GM19238 (cell line): ENCODE measurements at regions not wholly inside any gene's neighbourhood (a gene's known extent, or its start where the extent isn't known, plus 50 kb on each side); places are given as distances from the start of the nearest gene placed in this dataset.

Experiments
- DNase-seq: peaks from one replicate; pipeline ENCODE4 v3.0.0; 2011; ENCODE audit warnings: low spot score; ENCODE audit not compliant: insufficient read length

- DNase-seq, result peak; percentile 3
These were observed 133.7 kb downstream of the NMUR2 start for GRCh38 chr5:152271420-152271819.

DNA sequence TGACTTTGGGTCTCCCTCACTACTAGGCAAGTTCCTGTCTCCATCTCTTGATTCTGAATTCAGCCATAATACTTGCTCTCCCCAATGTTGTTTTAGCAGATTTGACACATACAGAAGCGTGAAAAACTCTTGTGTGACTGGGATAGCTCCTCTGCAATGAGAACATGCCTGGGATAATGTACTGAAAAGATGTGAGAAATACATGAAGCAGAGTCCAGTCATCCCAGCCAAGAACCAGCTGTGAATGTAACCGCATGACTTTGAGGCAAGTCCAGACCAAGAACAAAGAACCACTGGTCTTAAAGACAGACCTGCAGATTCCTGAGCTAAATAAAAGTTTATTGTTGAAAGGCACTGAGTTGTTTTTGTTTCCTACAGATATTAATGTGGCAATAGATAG, 135.0 kb downstream of the NMUR2 start:
- DNase-seq, result no peak

GRCh38 chr5:152269533-152269932, 135.5 kb downstream of the NMUR2 start:
- DNase-seq, result no peak

DNA sequence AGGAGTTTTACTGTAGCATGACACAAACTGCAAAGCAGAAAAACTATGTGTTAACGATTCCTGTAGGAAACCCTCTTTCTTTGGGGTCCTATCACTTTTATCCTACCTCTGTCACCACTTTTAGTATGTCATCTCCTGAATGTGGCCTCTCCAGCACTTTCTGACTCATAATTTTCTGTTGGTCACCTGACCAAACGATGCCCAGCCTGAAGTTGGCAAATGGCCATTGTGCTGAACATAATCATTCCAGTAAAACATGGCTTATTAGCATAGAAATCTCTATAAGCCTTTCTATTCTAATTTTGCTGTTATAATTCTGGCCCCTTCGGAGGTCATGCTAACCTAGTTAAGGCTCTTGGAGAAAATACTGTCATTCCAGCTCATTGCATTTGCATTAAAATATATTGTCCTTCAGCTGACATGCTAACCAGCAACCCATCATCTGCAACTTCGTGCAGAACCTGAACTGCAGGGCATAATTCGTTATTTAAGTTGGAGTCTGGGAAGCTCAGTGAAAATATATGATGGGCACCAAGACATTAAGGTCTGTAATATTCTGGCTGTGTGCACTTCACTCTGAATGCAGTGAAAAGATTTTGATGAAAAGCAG, 140.3 kb downstream of the NMUR2 start:
- DNase-seq, result no peak

DNA sequence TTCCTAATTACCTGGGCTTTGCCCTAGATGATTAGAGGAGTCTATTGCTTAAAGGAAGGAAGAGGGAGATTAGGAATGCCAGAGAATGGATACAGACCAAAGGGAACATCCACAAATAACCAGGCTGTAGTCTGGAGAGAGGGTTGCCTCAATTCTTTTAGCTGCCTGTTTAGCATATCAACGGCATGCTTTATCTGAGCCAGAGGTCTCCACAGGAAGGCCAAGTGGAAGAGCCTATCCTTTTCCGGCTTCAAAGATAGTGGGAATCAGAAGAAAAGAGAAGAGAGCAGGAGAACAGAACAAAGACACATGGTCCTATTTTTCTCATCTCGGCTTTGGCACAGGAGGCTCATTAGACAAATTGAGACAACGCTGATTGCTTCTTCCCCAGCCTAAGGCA, 142.4 kb downstream of the NMUR2 start:
- no peak for DNase-seq

DNA sequence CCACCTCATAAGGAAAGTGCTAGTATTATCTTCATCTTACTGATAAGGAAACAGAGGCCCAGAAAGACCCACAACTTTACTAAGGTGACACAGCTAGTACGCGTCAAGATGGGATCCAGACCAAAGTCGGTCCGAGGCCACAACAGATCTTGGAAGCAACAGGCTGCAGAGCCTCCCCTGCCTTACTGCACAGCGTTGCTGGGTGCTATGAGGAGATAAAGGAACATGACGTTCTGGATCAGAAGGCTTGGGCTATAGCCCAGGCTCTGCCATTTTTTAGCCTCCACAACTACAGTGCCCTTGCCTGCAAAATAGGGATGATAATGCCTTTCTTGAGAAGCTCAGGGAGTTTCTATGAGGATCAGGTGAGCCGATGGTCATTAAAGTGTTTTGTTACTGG, 144.1 kb downstream of the NMUR2 start:
- no peak for DNase-seq

DNA sequence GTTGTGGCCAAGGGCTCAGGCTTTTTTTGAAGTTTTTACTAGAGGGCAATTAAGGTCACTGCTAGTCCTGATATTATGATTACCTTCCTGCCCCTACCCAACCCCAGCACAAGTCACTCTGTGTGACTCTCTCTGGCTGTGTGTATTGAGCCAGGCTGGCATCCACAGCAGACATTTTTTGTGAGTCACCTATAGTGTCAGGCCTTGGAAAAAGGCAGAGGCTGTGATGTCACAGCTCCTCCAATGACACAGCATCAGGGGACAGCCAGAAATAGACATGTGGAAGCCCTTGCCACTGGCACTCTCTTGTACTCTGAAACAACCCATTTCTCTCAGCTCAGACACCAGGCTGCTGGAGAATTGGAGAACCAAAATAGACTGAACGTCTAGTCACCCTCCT, 145.4 kb downstream of the NMUR2 start:
- no peak for DNase-seq

DNA sequence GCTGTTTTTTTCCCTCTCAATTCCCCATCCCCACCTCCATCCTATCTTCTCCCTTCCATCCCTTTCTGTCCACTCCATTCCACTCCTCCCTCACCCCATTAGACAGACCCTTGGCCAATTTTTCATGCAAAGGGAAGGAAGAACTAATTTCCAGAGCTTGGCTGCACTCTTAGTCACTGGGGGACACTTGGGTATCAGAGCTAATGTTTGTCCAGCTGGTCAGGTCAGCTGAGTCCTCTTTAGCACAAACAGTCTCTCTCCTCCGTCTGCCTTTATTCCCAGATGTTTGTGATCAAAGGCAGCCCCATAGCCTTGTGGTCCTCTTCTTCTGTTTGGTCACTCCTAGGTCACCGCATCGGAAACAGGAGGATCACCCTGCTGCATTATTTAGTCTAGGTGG, 148.5 kb downstream of the NMUR2 start:
- no peak for DNase-seq

DNA sequence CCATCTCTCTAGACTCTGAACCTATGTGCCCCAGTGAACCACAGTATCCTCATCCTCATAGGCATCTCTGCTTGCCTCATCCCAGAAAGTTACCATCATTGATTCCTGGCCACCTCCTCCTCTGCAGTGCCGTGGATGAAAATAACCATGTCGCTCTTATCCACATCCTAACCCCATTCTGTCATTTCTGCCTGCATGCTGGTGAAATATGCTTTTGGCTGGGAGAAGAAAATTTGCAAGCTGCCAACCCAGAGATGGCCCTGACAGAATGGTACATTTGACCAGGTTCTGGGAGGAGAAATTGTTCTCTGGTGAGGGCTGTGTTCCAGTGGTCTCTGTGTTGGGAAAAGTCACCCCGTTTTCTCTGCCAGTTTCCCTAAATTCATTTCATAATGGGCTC, 149.7 kb downstream of the NMUR2 start:
- no peak for DNase-seq

DNA sequence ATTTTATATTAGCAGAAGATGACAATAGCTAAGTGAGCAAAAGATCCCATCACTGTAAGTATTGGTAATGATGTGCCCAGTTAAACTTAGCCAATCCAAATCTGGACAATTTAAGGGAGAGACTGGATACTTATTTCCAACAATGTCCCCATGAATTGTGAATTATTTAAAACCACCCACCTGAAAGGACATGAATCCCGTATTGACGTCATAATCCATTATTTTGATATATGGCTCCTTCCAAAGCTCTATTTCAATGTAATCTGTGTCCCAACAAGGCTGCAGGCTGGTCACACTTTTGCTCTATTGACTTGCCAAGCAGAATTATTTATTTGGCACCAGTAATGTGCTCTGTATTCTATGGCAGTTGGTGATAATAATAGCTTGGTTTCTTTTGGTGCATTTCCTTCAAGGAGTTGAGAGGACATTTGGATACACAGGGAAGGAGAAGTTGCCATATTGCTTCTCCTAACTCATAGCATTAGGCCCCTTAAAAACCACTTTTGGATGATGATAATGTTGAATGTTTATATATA, 157.2 kb downstream of the NMUR2 start:
- no peak for DNase-seq

- DNase-seq, result no peak
These were observed 158.7 kb downstream of the NMUR2 start for GRCh38 chr5:152246401-152246800.

- no peak for DNase-seq
These were observed 167.5 kb downstream of the NMUR2 start for GRCh38 chr5:152237531-152237930.

GRCh38 chr5:152226191-152226590, 178.9 kb downstream of the NMUR2 start:
- no peak for DNase-seq

- no peak for DNase-seq
These were observed 183.1 kb downstream of the NMUR2 start for GRCh38 chr5:152221721-152222629.

GRCh38 chr5:152218694-152219093, 186.4 kb downstream of the NMUR2 start:
- no peak for DNase-seq

DNA sequence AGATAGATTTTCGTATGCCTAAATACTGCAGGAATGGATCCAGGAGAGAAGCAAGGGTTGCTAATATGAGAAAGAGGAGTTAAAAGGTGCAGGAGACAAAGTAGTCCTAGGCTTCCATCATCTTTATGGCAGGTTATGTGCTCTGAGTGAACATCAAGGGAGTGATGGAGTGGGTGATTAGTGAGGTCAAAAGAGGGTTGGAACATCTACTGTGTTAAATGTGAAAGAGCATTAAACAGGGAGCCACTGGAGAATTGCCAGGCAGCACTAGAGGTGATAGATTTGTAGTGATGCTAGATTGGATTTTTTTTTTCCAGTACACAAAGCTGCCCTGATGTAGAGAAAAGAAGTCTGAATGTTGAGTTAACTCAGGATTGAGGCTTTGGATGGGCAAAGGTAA, 199.3 kb downstream of the NMUR2 start:
- DNase-seq, result no peak

DNA sequence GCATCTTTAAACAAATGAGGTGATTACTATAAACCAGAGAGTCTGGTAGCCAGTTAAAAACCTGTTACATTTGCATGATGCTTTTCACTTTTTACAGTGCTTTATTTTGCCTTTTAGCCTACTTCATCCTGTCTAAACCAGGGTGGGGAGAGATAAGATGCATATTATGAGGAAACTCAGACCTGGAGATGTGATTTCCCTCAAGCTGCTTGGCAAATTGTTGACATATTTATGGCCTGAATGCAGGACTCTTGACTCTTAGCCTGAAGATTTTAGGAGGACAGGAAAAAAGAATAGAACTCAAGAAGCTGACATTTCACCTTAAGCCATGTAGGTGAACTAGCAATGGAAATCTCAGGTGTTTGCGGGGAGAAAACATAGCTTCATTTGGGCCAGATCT, 202.8 kb downstream of the NMUR2 start:
- DNase-seq, result no peak

GRCh38 chr5:152193391-152194107, 211.5 kb downstream of the NMUR2 start:
- DNase-seq, result no peak

DNA sequence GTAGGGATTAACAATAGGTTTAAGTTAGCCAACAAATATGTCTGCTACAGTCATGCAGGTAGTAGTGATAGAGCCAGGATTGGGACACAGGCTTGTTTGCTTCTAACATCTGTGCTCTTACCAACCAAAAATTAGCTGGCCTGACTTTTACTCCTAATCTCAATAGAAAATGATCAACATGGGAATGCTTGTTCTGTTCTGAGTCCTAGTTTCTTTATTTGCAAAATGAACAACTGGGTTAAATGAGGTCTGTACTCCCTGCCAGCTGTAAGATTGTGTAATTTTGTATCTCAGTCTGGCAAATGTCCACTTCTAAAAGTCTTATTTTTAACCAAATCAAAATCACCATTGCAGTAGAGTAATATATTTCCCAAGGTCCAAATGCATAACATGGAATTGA, 216.8 kb downstream of the NMUR2 start:
- no peak for DNase-seq

DNA sequence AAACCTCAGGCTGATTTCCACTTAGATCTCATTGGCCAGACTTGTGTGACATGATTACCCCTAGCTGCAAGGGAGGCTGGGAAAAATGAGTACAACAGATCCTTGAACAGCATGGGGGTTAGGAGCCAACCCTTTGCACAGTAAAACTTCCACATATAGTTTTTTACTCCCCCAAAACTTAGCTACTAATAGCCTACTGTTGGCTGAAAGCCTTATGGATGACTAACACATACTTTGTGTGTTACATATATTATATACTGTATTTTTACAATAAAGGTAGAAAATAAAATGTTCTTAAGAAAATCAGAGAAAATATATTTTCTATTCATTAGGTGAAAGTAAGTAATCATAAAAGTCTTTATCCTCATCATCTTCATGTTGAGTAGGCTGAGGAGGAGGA, 217.4 kb downstream of the NMUR2 start:
- DNase-seq, result no peak

DNA sequence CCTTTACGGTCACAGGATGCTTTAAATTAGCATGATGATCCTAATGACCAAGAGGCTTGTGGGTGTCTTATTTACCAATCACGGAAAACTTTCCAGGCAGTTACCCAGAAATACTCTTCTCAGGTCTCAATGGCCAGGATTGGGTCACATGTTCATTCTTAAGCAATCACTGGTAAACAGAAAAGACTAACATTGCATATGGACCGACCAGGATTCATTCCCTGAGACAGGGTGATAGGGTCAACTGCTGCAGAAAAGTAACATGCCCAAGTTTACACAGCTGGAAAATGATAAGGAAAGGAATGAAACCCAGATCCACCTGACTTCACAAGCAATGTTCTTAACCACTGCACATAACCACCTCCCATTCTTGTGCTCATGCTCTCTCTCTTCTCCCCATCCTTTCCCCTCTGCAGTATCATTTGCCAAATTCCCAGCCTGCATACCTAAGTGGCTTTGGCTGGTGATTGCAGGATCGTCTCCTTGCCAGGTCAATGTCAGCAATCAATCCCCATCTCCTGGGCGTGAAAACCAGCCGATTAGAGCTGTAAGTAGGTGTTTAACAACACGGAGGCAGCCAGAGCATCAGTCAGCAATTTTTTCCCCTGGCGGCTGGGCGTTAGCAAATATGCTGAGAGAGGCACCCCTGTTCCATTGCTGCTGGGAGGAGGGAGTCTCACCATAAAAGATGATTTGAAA, 219.4 kb downstream of the NMUR2 start:
- no peak for DNase-seq
